ENCODE measurements at regions not wholly inside any gene's neighbourhood (a gene's known extent, or its start where the extent isn't known, plus 50 kb on each side); places are given as distances from the start of the nearest gene placed in this dataset.
A peak's percentile ranks its signal among the peaks of the same experiment; 100 is the strongest.

GRCh38 chr9:107999890-108000289, 510.3 kb upstream of the KLF4 start:
- ATAC-seq, result no peak
- Histone ChIP-seq H2AFZ (no peak overlapping the region), H3F3A (replicated peaks; ENCODE audit: low read depth) (no peaks in the 10 kb centered on the region), H3K36me3 (ENCODE audit: insufficient read depth) (no peaks in the 10 kb centered on the region), H4K20me1 (replicated peaks; ENCODE audit: insufficient read depth) (no peaks in the 10 kb centered on the region), H3K27me3 (ENCODE audit: insufficient read depth) (no peaks in the 10 kb centered on the region), H3K4me2 (no peak overlapping the region), H3K79me2 (replicated peaks; ENCODE audit: insufficient read depth) (no peaks in the 10 kb centered on the region), H3K27ac (ENCODE audit: low read depth) (no peak overlapping the region), H3K4me3 (no peak overlapping the region), H3K4me1 (ENCODE audit: insufficient read depth) (no peaks in the 10 kb centered on the region), H3K9me2 (ENCODE audit: insufficient read depth) (peaks cover 16% of the 10 kb centered on the region; the same call in 1 of the 2 replicates)
- peaks cover 1% of the 10 kb centered on the region for H3K27me3 Mint-ChIP-seq (ENCODE audit: insufficient read depth, low read depth, poor library complexity)
- no peaks in the 10 kb centered on the region for H3K4me1 Mint-ChIP-seq
- no peaks in the 10 kb centered on the region for H3K9me3 Mint-ChIP-seq
- H3K4me3 Mint-ChIP-seq, result no peak overlapping the region
- TF ChIP-seq CREB1 (CRISPR knock-in tag; IDR thresholded peaks at IDR 0.05; ENCODE audit: low read depth) (no peak), ZNF114 (CRISPR knock-in tag; IDR thresholded peaks at IDR 0.05) (no peak), CTCF (conservative IDR thresholded peaks at IDR 0.05; ENCODE audit: low read depth in 2 of 2) (0 out of 4 replicates have a peak, but pooled peaks of 1 of the 2 experiments have one; percentile 1)
- no peaks in the 10 kb centered on the region for H3K36me3 Mint-ChIP-seq (ENCODE audit: low read depth)
- H3K27ac Mint-ChIP-seq, result no peak overlapping the region
- DNase-seq (ENCODE audit: low spot score), result no peak

GRCh38 chr9:107999011-107999410, 509.4 kb upstream of the KLF4 start:
- H3K27ac ChIP-seq (ENCODE audit: low read depth), result no peak overlapping the region
- Mint-ChIP-seq H3K4me3 (no peak overlapping the region), H3K9me3 (no peaks in the 10 kb centered on the region)
- TF ChIP-seq POLR2AphosphoS5 (IDR thresholded peaks at IDR 0.05; ENCODE audit: low read depth) (no peak), ETS1 (IDR thresholded peaks at IDR 0.05) (no peak), CREB1 (CRISPR knock-in tag; IDR thresholded peaks at IDR 0.05; ENCODE audit: low read depth) (no peak), ZNF462 (CRISPR knock-in tag; IDR thresholded peaks at IDR 0.05) (no peak), STAT1 (IDR thresholded peaks at IDR 0.05; ENCODE audit: unreplicated experiment) (no peak), ZNF114 (CRISPR knock-in tag; IDR thresholded peaks at IDR 0.05) (no peak), EZH2phosphoT487 (IDR thresholded peaks at IDR 0.05; ENCODE audit: unreplicated experiment) (no peak), ZNF331 (CRISPR knock-in tag; IDR thresholded peaks at IDR 0.05; ENCODE audit: low read depth) (no peak), EZH2 (IDR thresholded peaks at IDR 0.05; ENCODE audit: low read depth, unreplicated experiment) (no peak), CTCF (conservative IDR thresholded peaks at IDR 0.05; ENCODE audit: low read depth in 2 of 2) (no peak), NANOG (IDR thresholded peaks at IDR 0.05; ENCODE audit: borderline replicate concordance) (no peak)

More at GRCh38 chr9:107999011-107999410, 509.4 kb upstream of the KLF4 start:
- Histone ChIP-seq H3K36me3 (ENCODE audit: insufficient read depth) (no peaks in the 10 kb centered on the region), H3K27me3 (ENCODE audit: insufficient read depth) (no peaks in the 10 kb centered on the region), H3K4me1 (ENCODE audit: insufficient read depth) (no peaks in the 10 kb centered on the region), H3F3A (replicated peaks; ENCODE audit: low read depth) (no peaks in the 10 kb centered on the region), H3K9me2 (ENCODE audit: insufficient read depth) (peaks cover 16% of the 10 kb centered on the region; the same call in 1 of the 2 replicates), H3K4me3 (no peak overlapping the region), H2AFZ (0 out of 2 replicates have a peak overlapping the region, but pooled peaks have one; percentile 12), H4K20me1 (replicated peaks; ENCODE audit: insufficient read depth) (no peaks in the 10 kb centered on the region), H3K79me2 (replicated peaks; ENCODE audit: insufficient read depth) (no peaks in the 10 kb centered on the region), H3K4me2 (no peak overlapping the region)
- no peak for ATAC-seq
- H3K27me3 Mint-ChIP-seq (ENCODE audit: insufficient read depth, low read depth, poor library complexity), result peaks cover 1% of the 10 kb centered on the region
- no peak overlapping the region for H3K27ac Mint-ChIP-seq
- DNase-seq (ENCODE audit: low spot score), result peak; percentile 22
- H3K36me3 Mint-ChIP-seq (ENCODE audit: low read depth), result no peaks in the 10 kb centered on the region
- no peaks in the 10 kb centered on the region for H3K4me1 Mint-ChIP-seq

All from GM23338 (cell line).